SK-N-SH treated with all-trans-retinoic acid at 6 μM for 48 hours (cell line): ENCODE measurements at regions not wholly inside any gene's neighbourhood (a gene's known extent, or its start where the extent isn't known, plus 50 kb on each side); places are given as distances from the start of the nearest gene placed in this dataset.

Experiments
- ATAC-seq: fragments of 200-7000 bp; cut with Tn5 transposase; 3 replicates; pipeline ENCODE4 v1.9.1; 2020; ENCODE audit warnings: mild to moderate bottlenecking, moderate library complexity
- ARNTL ChIP-seq: fragments of 450-650 bp; formaldehyde crosslinking; IDR thresholded peaks from 2 replicates; pipeline ENCODE4 v1.5.0; 2020; ENCODE audit warnings: low read depth, mild to moderate bottlenecking, moderate library complexity, borderline replicate concordance
- BACH2 ChIP-seq: fragments of 250-450 bp; sonication (Bioruptor Pico); IDR thresholded peaks from 2 replicates; pipeline ENCODE4 v1.9.0; 2021; ENCODE audit warnings: mild to moderate bottlenecking, borderline replicate concordance
- CREB5 ChIP-seq: fragments of 250-450 bp; sonication (Bioruptor Pico); IDR thresholded peaks from 2 replicates; pipeline ENCODE4 v1.5.1; 2020; ENCODE audit warnings: low read depth, mild to moderate bottlenecking, moderate library complexity
- CSDC2 ChIP-seq: fragments of 250-450 bp; sonication (Bioruptor Pico); IDR thresholded peaks from 2 replicates; pipeline ENCODE4 v1.5.0; 2020; ENCODE audit warnings: mild to moderate bottlenecking, moderate library complexity
- ESRRG ChIP-seq: fragments of 250-450 bp; sonication (Bioruptor Pico); IDR thresholded peaks from 2 replicates; pipeline ENCODE4 v1.6.1; 2021; ENCODE audit warnings: mild to moderate bottlenecking
- GLIS3 ChIP-seq: fragments of 250-450 bp; sonication (Bioruptor Pico); IDR thresholded peaks from 2 replicates; pipeline ENCODE4 v1.5.0; 2020; ENCODE audit warnings: mild to moderate bottlenecking, moderate library complexity
- ISL1 ChIP-seq: fragments of 250-450 bp; sonication (Bioruptor Pico); IDR thresholded peaks from 2 replicates; pipeline ENCODE4 v2.1.2; 2022; ENCODE audit warnings: mild to moderate bottlenecking, moderate library complexity
- OSR1 ChIP-seq: fragments of 250-450 bp; sonication (Bioruptor Pico); IDR thresholded peaks from 2 replicates; pipeline ENCODE4 v1.8.0; 2022; ENCODE audit warnings: moderate library complexity, mild to moderate bottlenecking, inconsistent platforms
- PATZ1 ChIP-seq: fragments of 250-450 bp; sonication (Bioruptor Pico); IDR thresholded peaks from 2 replicates; pipeline ENCODE4 v1.8.0; 2020; ENCODE audit warnings: mild to moderate bottlenecking, moderate library complexity, borderline replicate concordance
- PPARA ChIP-seq: fragments of 250-450 bp; sonication (Bioruptor Pico); IDR thresholded peaks from 2 replicates; pipeline ENCODE4 v1.5.0; 2020; ENCODE audit warnings: mild to moderate bottlenecking, borderline replicate concordance
- RARB ChIP-seq: fragments of 250-450 bp; sonication (Bioruptor Pico); IDR thresholded peaks from 2 replicates; pipeline ENCODE4 v1.8.0; 2021; ENCODE audit warnings: mild to moderate bottlenecking, moderate library complexity
- SNAI2 ChIP-seq: fragments of 250-450 bp; sonication (Bioruptor Pico); IDR thresholded peaks from 2 replicates; pipeline ENCODE4 v1.5.0; 2020; ENCODE audit warnings: mild to moderate bottlenecking, moderate library complexity
- TCF4 ChIP-seq: fragments of 250-450 bp; sonication (Bioruptor Pico); IDR thresholded peaks from 2 replicates; pipeline ENCODE4 v1.8.0; 2021; ENCODE audit warnings: mild to moderate bottlenecking, moderate library complexity, borderline replicate concordance
- TOX ChIP-seq: fragments of 250-450 bp; sonication (Bioruptor Pico); IDR thresholded peaks from 2 replicates; pipeline ENCODE4 v1.8.0; 2021; ENCODE audit warnings: mild to moderate bottlenecking, moderate library complexity, borderline replicate concordance
- ZC3H10 ChIP-seq: fragments of 250-450 bp; sonication (Bioruptor Pico); IDR thresholded peaks from 2 replicates; pipeline ENCODE4 v1.5.1; 2021; ENCODE audit warnings: mild to moderate bottlenecking, moderate library complexity
- ZFP3 ChIP-seq: fragments of 250-450 bp; sonication (Bioruptor Pico); IDR thresholded peaks from 2 replicates; pipeline ENCODE4 v1.5.0; 2020; ENCODE audit warnings: mild to moderate bottlenecking, moderate library complexity
- ZFP30 ChIP-seq: fragments of 450-650 bp; formaldehyde crosslinking; IDR thresholded peaks from 2 replicates; pipeline ENCODE4 v1.5.0; 2022; ENCODE audit warnings: mild to moderate bottlenecking, moderate library complexity
- ZNF565 ChIP-seq: fragments of 450-650 bp; formaldehyde crosslinking; conservative IDR thresholded peaks from 2 replicates; pipeline ENCODE4 v1.5.0; 2020; ENCODE audit warnings: low read depth, mild to moderate bottlenecking, moderate library complexity
- ZNF70 ChIP-seq: fragments of 450-650 bp; formaldehyde crosslinking; IDR thresholded peaks from 2 replicates; pipeline ENCODE4 v1.5.0; 2020; ENCODE audit warnings: mild to moderate bottlenecking, moderate library complexity
- ZNF8 ChIP-seq: fragments of 450-650 bp; formaldehyde crosslinking; IDR thresholded peaks from 2 replicates; pipeline ENCODE4 v1.5.0; 2020; ENCODE audit warnings: mild to moderate bottlenecking, moderate library complexity
- TF ChIP-seq, protein P1 (sequence below): fragments of 250-450 bp; sonication (Bioruptor Pico); IDR thresholded peaks from 2 replicates; pipeline ENCODE4 v1.8.0; 2021; ENCODE audit warnings: low read depth, mild to moderate bottlenecking, moderate library complexity, borderline replicate concordance
- TF ChIP-seq, protein P2 (sequence below): fragments of 250-450 bp; sonication (Bioruptor Pico); IDR thresholded peaks from 2 replicates; pipeline ENCODE4 v1.5.1; 2021; ENCODE audit warnings: mild to moderate bottlenecking, moderate library complexity

DNA sequence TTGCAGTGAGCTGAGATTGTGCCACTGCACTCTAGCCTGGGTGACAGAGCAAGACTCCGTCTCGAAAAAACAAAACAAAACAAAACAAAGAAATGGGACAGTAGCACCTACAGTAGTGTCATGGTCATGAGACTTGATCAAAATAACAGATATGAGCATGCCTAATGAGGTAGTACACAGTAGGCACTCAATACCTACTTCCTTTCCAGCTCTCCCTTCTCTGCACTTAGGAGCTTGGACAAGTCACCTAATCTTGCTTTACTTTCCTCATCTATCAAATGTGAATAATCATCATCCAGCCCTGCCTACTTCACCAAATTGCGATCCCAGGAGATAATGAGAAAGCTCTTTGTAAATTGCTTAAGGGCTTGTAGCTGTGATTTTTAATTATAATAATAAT lies 55.4 kb upstream of the EPB41L1 start:
- ATAC-seq: no peak

DNA sequence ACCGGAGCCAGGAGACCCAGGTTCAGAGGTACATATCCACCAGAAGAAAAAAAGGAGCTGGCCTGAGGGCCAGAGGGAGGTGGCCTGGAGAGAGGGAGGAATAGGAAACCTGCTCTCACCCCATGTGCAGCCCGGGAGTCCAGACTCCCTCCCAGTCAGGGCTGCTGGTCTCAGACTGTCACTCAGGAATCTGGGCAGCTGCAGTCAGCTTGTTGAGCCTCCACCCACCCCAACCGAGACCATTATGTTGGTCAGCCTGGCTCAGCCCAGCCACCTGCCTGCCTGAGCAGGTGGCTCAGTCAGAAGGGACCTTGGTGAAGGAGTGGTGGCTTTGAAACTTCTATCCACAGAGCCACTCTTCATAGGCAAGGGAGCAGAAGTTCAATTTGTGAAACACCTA lies 53.3 kb upstream of the EPB41L1 start:
- no peak for ATAC-seq
- TF ChIP-seq ZFP3 (CRISPR knock-in tag): no peak
- TF ChIP-seq CREB5: no peak
- TF ChIP-seq OSR1 (CRISPR knock-in tag): no peak
- TF ChIP-seq ZC3H10 (CRISPR knock-in tag): no peak
- TF ChIP-seq BACH2 (CRISPR knock-in tag): no peak
- no peak for TF ChIP-seq ZNF70
- no peak for TF ChIP-seq CSDC2 (CRISPR knock-in tag)
- no peak for TF ChIP-seq SNAI2
- no peak for TF ChIP-seq ESRRG
- TF ChIP-seq PPARA (CRISPR knock-in tag): no peak
- no peak for TF ChIP-seq ZFP30 (CRISPR knock-in tag)
- TF ChIP-seq, protein P1, sequence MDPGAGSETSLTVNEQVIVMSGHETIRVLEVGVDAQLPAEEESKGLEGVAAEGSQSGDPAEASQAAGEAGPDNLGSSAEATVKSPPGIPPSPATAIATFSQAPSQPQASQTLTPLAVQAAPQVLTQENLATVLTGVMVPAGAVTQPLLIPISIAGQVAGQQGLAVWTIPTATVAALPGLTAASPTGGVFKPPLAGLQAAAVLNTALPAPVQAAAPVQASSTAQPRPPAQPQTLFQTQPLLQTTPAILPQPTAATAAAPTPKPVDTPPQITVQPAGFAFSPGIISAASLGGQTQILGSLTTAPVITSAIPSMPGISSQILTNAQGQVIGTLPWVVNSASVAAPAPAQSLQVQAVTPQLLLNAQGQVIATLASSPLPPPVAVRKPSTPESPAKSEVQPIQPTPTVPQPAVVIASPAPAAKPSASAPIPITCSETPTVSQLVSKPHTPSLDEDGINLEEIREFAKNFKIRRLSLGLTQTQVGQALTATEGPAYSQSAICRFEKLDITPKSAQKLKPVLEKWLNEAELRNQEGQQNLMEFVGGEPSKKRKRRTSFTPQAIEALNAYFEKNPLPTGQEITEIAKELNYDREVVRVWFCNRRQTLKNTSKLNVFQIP: no peak
- TF ChIP-seq ZNF8: no peak
- no peak for TF ChIP-seq RARB (CRISPR knock-in tag)
- TF ChIP-seq GLIS3 (CRISPR knock-in tag): no peak
- TF ChIP-seq PATZ1 (CRISPR knock-in tag): no peak
- no peak for TF ChIP-seq ISL1 (CRISPR knock-in tag)
- TF ChIP-seq, all 23 proteins: peak for 0

More for the DNA sequence above, 55.4 kb upstream of the EPB41L1 start:
- TF ChIP-seq OSR1 (CRISPR knock-in tag): no peak

DNA sequence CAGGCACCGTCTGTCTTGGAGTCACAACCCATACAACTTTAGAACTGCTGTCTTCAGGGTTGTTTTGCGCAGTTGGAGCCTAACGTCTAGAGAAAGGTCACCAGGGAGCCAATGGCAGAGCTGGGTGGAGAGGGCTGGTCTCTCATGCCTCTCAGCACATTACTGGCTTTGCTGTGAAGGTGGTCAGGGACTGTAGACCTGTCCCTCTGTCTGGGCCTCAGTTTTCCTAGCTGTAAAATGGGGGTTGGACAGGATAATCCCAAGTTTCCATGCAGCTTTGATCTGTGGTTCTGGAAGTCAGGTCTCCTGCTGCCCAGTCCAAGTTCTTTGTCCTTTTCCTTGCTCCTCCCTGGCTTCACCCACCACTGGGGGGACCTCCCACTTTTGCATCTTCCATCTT lies 52.2 kb upstream of the EPB41L1 start:
- ATAC-seq: no peak
- TF ChIP-seq, protein P2, sequence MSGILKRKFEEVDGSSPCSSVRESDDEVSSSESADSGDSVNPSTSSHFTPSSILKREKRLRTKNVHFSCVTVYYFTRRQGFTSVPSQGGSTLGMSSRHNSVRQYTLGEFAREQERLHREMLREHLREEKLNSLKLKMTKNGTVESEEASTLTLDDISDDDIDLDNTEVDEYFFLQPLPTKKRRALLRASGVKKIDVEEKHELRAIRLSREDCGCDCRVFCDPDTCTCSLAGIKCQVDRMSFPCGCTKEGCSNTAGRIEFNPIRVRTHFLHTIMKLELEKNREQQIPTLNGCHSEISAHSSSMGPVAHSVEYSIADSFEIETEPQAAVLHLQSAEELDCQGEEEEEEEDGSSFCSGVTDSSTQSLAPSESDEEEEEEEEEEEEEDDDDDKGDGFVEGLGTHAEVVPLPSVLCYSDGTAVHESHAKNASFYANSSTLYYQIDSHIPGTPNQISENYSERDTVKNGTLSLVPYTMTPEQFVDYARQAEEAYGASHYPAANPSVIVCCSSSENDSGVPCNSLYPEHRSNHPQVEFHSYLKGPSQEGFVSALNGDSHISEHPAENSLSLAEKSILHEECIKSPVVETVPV: no peak
- TF ChIP-seq PATZ1 (CRISPR knock-in tag): no peak
- TF ChIP-seq ZC3H10 (CRISPR knock-in tag): no peak
- TF ChIP-seq ARNTL (CRISPR knock-in tag): no peak
- TF ChIP-seq ESRRG: no peak
- TF ChIP-seq TOX (CRISPR knock-in tag): no peak
- no peak for TF ChIP-seq CSDC2 (CRISPR knock-in tag)
- no peak for TF ChIP-seq SNAI2
- no peak for TF ChIP-seq ZNF70
- TF ChIP-seq ISL1 (CRISPR knock-in tag): no peak
- no peak for TF ChIP-seq TCF4 (CRISPR knock-in tag)
- no peak for TF ChIP-seq BACH2 (CRISPR knock-in tag)
- no peak for TF ChIP-seq ZNF565 (CRISPR knock-in tag)
